GM21390 (cell line): ENCODE measurements at regions not wholly inside any gene's neighbourhood (a gene's known extent, or its start where the extent isn't known, plus 50 kb on each side); places are given as distances from the start of the nearest gene placed in this dataset.
"Not testable (repeated sequence)": the region's sequence is repeated elsewhere in the genome, so short reads cannot be mapped to it uniquely, and the experiment has no call there.

ENCODE experiments used
- ATAC-seq: cut with Tn5 transposase; IDR thresholded peaks from one replicate; pipeline ENCODE4 v1.9.1; 2021; ENCODE audit not compliant: unreplicated experiment

GRCh38 chr1:219039017-219039681 is 134.5 kb upstream of the LYPLAL1 start:
- ATAC-seq = no peak

DNA sequence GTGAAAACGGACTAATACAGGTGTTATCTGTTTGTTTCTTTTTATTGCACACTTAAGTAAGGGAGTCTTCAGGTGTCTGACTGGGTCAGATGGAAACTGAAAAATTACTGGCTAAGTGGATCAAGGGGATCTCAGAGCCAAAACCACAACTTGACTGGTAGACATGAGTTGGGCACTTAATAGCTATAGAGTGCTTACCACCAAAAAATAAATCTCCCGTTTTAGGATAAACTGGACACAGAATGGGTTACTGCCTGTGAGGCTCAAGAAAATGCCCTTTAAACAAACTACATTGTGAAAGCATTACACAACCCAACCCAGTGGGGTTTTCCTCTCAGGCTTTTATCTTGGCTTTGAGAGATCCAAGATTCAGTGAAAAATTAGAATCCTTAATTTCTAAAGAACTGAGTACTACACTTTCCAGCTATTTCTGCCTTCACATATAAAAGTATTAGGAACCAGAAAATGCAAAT is 134.0 kb upstream of the LYPLAL1 start:
- no peak for ATAC-seq

GRCh38 chr1:219040291-219040690 is 133.4 kb upstream of the LYPLAL1 start:
- no peak for ATAC-seq

- ATAC-seq = no peak
Measured at GRCh38 chr1:219041141-219041540, 132.5 kb upstream of the LYPLAL1 start.

GRCh38 chr1:219041818-219042217 is 131.9 kb upstream of the LYPLAL1 start:
- ATAC-seq = no peak

DNA sequence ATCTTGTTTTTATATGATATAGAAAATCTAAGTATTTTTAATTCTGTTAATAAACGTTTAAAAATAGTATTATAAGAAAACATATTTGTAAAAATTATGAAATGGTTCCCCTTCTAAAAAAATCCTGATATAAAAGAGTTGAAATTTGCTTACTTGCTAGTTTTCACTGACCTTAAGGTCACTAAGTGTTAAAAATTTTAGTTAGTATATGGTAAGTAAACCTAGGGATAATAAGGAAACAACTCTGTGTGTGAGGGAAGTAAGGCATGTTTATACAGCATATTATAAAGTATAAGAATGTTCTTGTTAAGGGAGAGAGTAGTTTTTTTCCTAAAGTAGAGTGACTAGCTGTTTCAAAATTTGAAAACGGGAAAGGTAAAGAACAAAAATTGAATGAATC is 130.9 kb upstream of the LYPLAL1 start:
- no peak for ATAC-seq

DNA sequence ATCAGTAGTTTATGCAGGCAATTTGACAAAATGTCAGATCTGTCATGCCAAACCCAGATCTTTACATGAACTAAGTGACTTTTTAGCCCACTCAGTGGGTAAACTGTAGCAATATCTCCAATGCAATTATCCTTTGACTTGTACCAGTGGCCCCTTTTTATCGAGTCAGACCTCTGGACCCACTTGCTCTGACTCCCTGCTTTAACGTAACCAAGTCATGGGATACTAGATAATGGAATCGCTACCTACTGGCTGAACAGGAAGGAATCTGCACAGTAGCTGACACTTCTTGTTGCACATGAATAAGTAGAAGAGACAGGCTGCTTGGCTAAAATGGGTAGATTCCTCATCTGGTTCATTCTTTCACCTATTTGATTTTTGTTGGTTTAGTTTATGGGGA is 128.4 kb upstream of the LYPLAL1 start:
- ATAC-seq = no peak

DNA sequence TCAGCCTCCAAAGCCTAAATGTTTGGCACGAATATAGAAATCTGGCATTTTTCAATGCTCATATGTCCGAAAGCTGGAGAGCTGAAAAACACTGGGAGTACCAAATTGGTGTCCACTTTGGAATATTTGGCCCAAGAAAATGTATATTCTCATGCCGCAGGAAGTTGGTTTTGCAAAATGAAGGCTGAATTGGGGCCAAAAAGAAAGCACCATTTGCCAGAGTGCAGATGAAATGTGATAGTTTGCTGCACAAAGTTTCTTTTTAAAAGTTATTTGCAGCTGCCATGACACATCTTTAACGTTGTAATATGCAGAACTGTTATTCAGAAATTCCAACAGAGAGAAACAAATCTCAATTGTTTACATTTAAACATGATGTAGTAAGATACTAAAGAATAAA is 124.2 kb upstream of the LYPLAL1 start:
- no peak for ATAC-seq

DNA sequence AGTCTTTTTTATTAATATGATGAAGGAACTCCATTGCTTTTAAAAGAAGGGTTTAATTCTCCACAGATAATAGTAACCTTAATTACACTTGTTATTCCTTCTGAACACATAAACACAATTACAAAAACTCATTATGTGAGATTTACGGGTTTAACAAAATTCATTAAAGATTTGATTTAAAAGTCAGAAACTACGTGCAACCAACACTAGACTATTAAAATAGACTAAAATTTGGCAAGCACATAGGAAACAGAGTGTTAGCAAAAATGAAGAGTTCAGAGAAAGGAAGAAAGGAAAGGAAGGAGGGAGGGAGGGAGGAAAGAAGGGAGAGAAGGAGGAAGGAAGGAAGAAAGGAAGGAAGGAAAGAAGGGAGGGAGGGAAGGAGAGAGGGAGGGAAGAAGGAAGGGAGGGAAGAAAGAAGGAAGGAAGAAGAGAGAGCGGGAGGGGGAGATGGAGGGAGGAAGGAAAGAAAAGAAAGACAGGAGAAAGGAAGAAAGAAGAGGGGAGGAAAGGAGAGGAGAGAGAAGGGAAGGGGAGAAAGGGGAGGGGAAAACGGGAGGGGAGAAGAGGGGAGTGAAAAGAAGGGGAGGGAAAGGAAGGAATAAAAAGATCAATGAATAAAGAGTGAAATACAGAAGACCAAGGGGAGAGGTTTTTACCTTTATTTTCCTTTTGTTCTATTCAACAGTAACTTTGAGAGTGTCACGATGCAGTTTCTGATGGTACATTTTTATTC is 123.4 kb upstream of the LYPLAL1 start:
- no peak for ATAC-seq

DNA sequence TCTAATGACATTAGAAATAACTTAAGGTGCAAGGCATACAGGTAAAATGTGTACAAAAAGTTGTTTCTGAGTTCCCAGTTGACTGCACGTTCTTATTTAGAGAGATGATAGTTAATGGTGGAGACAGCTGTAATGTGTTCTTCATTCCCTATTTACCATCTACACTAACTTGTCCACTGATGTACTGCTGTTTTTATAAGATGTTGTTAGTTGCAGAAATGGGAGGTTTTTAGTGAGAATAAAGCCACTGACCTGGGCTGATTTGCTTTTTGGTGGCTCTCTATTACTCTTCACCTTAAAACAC is 122.9 kb upstream of the LYPLAL1 start:
- ATAC-seq = no peak

DNA sequence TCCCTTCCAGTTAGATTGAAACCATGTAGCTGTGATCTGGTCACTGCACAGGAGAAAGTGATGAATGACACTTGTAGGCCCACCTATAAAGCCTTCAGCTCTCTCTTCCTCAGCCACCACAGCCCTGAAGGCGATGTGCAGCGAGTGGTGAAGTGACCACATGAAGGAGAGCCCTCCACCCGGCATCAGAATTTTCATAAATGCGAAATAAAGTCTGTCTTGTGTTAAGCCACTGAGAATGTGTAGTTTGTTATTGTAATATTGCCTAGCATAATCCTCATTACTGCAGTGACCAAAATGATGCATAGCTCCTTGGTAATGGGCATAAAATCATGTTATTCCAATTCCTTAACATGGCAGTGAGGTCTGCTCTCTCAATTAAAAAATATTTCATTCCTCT is 122.1 kb upstream of the LYPLAL1 start:
- ATAC-seq = no peak

DNA sequence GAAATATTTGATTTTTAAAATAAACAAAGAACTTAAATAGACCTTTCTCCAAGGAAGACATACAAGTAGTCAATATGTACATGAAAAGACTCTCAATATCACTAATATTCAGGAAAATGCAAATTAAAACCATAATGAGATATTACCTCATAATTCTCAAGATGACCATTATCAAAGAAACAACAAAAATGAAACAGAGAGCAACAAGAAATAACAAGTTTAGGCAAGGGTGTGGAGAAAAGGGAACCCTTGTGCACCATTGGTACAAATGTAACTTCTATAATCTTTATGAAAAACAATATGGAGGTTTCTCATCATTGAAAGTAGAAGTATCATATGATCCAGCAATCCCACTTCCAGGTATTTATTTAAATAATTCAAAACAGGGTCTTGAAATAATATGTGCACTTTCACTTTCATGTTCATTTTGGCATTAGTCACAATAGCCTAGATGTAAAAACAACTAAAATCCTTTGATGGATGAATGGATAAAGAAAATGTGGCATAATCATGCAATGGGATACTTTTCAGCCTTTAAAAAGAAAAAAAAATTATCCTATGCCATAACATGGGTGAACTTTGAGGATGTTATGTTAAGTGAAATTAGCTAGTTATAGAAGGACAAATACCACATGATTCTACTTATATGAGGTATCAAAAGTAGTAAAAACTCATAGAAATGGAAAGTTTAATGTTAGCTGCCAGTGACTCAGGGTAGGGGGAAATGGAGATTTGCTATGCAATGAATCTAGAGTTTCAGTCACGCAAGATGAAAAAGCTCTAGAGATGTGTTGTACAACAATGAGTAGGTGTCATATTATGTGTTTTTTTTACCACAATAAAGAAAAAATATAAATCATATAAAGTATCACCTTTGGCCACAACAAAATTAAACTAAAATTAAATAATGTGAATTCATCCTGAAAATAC is 114.5 kb upstream of the LYPLAL1 start:
- ATAC-seq = no peak

- no peak for ATAC-seq
Measured at GRCh38 chr1:219060798-219061197, 112.9 kb upstream of the LYPLAL1 start.

- ATAC-seq = no peak
Measured at GRCh38 chr1:219062161-219062560, 111.5 kb upstream of the LYPLAL1 start.

DNA sequence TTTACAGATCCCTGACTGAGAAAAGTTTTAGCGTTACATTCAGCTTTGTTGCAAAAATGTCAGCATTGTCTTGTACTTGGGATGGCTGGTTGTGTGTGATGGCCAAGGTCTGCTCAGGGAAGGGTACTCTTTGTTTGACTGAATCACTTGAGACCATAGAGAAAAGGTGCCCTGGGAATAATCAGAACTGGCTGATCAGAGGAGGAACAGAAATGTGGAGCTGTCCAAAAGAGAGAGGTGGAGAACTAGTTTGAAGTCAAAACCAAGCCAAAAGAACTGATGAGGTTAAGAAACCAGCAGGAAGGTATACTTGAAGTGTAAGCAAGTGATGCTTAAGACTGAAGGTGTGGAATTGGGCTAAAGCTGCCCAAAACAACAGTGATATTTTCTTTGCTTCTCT is 107.6 kb upstream of the LYPLAL1 start:
- ATAC-seq = no peak

GRCh38 chr1:219066631-219067349 is 106.9 kb upstream of the LYPLAL1 start:
- no peak for ATAC-seq

- ATAC-seq = no peak
Measured at GRCh38 chr1:219067350-219067712, 106.3 kb upstream of the LYPLAL1 start.

DNA sequence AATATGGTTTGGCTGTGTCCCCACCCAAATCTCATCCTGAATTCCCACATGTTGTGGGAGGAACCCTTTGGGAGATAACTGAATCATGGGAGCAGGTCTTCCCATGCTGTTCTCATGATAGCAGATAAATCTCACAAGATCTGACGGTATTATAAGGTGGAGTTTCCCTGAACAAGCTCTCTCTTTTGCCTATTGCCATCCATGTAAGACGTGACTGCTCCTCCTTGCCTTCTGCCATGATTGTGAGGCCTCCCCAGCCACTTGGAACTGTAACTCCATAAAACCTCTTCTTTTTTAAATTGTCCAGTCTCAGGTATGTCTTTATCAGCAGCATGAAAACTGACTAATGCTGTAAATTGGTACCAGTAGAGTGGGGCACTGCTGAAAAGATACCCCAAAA is 103.3 kb upstream of the LYPLAL1 start:
- ATAC-seq = not testable (repeated sequence)

GRCh38 chr1:219071209-219071608 is 102.5 kb upstream of the LYPLAL1 start:
- no peak for ATAC-seq

DNA sequence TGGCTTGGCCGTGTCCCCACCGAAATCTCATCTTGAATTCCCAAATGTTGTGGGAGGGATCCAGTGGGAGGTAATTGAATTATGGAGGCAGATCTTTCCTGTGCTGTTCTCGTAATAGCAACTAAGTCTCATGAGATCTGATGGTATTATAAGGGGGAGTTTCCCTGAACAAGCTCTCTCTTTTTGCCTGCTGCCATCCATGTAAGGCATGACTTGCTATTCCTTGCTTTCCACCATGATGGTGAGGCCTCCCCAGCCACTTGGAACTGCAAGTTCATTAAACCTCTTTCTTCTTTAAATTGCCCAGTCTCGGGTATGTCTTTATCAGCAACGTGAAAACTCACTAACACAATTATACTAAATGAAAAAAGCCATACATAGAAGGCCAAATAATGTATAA is 101.3 kb upstream of the LYPLAL1 start:
- ATAC-seq = no peak

GRCh38 chr1:219074084-219074728 is 99.5 kb upstream of the LYPLAL1 start:
- ATAC-seq = no peak
